Mesendoderm (in vitro differentiated cells): ENCODE measurements at regions not wholly inside any gene's neighbourhood (a gene's known extent, or its start where the extent isn't known, plus 50 kb on each side); places are given as distances from the start of the nearest gene placed in this dataset.

Source experiments
- DNase-seq: peaks from one replicate; pipeline ENCODE4 v3.0.0; 2013
- H2AK5ac ChIP-seq: 2 replicates; pipeline ENCODE4 v1.6.1; 2013; ENCODE audit warnings: low read length, inconsistent platforms
- H2BK120ac ChIP-seq: 2 replicates; pipeline ENCODE4 v1.6.1; 2013; ENCODE audit warnings: low read depth, mild to moderate bottlenecking, low read length, moderate library complexity, mixed read lengths
- H2BK15ac ChIP-seq: replicated peaks from 2 replicates; pipeline ENCODE4 v1.6.1; 2013; ENCODE audit warnings: low read depth, mild to moderate bottlenecking, moderate library complexity
- H2BK5ac ChIP-seq: 2 replicates; pipeline ENCODE4 v1.6.1; 2013; ENCODE audit warnings: low read length, inconsistent platforms
- H3K18ac ChIP-seq: 2 replicates; pipeline ENCODE4 v1.6.1; 2013; ENCODE audit warnings: mild to moderate bottlenecking, low read length, mixed read lengths
- H3K23ac ChIP-seq: one replicate; pipeline ENCODE4 v1.6.1; 2013; ENCODE audit warnings: low read length
- H3K27ac ChIP-seq: 2 replicates; pipeline ENCODE4 v1.5.1; 2013; ENCODE audit warnings: low read depth, mild to moderate bottlenecking, inconsistent platforms, low read length, moderate library complexity
- H3K27me3 ChIP-seq: 2 replicates; pipeline ENCODE4 v1.6.1; 2013; ENCODE audit warnings: low read length, control low read depth, mild to moderate bottlenecking, inconsistent platforms; ENCODE audit not compliant: insufficient read depth, poor library complexity
- H3K36me3 ChIP-seq: 2 replicates; pipeline ENCODE4 v1.6.1; 2013; ENCODE audit warnings: low read length, inconsistent platforms; ENCODE audit not compliant: control insufficient read depth, insufficient read depth
- H3K4ac ChIP-seq: one replicate; pipeline ENCODE4 v1.6.1; 2013; ENCODE audit warnings: low read depth, mild to moderate bottlenecking, low read length, moderate library complexity
- H3K4me1 ChIP-seq: 2 replicates; pipeline ENCODE4 v1.6.1; 2013; ENCODE audit warnings: low read depth, low read length, inconsistent platforms; ENCODE audit not compliant: control insufficient read depth
- H3K4me2 ChIP-seq: 2 replicates; pipeline ENCODE4 v1.6.1; 2013; ENCODE audit warnings: low read length
- H3K4me3 ChIP-seq: 2 replicates; pipeline ENCODE4 v1.5.1; 2013; ENCODE audit warnings: mild to moderate bottlenecking, low read length
- H3K56ac ChIP-seq: one replicate; pipeline ENCODE4 v1.6.1; 2013; ENCODE audit warnings: low read length
- H3K79me1 ChIP-seq: 2 replicates; pipeline ENCODE4 v1.6.1; 2013; ENCODE audit warnings: low read length, inconsistent platforms
- H3K79me2 ChIP-seq: 2 replicates; pipeline ENCODE4 v1.6.1; 2013; ENCODE audit warnings: mild to moderate bottlenecking, low read length; ENCODE audit not compliant: control insufficient read depth, insufficient read depth
- H3K9ac ChIP-seq: 2 replicates; pipeline ENCODE4 v1.6.1; 2013; ENCODE audit warnings: low read length, inconsistent platforms
- H4K5ac ChIP-seq: one replicate; pipeline ENCODE4 v1.6.1; 2013; ENCODE audit warnings: low read length
- H4K8ac ChIP-seq: one replicate; pipeline ENCODE4 v1.6.1; 2013; ENCODE audit warnings: low read depth, mild to moderate bottlenecking, control low read depth, low read length, moderate library complexity
- WGBS: extraction: QIAGEN DNeasy Blood & Tissue Kit; methylation state at CpG from one replicate; pipeline ENCODE4 v1.1.7; 2013; ENCODE audit warnings: low lambda C conversion rate, missing lambda C conversion rate; ENCODE audit not compliant: insufficient coverage; ENCODE audit errors: extremely low coverage; 5-methylcytosine and 5-hydroxymethylcytosine counted together

DNA sequence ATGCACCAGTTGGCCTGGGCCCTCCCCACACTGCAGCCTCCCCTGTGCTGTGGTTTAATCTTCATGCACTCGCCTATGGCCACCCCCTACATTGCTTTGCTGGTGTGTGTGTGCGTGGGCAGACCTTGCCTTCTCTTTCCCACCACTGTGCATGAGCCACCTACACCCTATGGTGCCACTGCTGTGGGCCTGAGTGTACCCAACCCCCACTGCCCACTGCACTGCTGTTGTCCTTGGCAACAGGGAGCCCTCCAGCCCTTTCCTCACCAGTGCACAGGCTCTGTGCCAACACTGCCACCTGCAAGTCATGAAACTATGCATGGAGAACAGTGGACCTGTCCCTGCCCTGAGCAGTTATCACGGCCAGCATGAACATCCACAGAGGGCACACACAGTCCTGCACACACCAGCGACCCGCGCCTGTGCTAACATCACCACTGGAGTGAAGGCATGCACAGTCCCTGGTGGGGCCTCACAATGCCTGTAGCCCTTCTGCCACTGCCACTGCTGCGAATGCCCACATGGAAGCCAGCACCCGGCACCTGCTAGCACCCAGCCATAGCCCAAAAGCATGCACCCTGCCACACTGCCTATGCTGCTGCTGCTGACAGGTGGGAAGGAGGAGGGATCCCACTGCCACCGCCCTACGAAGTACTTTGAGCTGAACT is 237.8 kb upstream of the ARSJ start:
- Histone ChIP-seq H2AK5ac (no peak overlapping the region), H4K8ac (no peak overlapping the region), H3K79me2 (no peaks in the 10 kb centered on the region), H3K9ac (no peak overlapping the region), H3K36me3 (no peaks in the 10 kb centered on the region), H3K18ac (no peak overlapping the region), H3K79me1 (no peaks in the 10 kb centered on the region), H2BK5ac (no peak overlapping the region), H3K23ac (no peak overlapping the region), H2BK15ac (no peak overlapping the region), H3K4me2 (no peak overlapping the region), H2BK120ac (no peak overlapping the region), H3K27ac (no peak overlapping the region), H3K4ac (no peak overlapping the region), H4K5ac (no peak overlapping the region), H3K4me3 (no peak overlapping the region), H3K56ac (no peak overlapping the region), H3K4me1 (no peaks in the 10 kb centered on the region), H3K27me3 (no peaks in the 10 kb centered on the region)
- DNase-seq = no peak
- no CpG with 5 or more reads among the region's 10 CpGs for WGBS

DNA sequence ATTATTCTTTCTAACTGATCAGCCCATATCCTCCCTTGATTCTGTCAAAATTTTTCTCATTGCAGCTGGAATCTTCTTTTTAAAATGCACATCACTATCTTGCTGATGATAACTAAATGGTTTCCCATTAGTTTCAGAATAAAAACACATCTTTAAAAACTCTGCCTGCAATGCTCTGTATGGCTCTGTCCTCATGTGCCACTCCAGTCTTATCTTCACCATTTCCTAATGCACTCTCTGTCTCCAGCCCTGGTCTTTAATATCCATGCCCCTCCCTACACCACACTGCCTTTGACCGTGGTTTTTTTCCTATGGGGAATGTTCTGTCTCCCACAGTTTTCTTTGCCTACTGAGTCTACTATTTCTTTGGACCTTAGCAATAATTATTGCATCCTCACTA is 244.1 kb upstream of the ARSJ start:
- no peaks in the 10 kb centered on the region for H3K27me3 ChIP-seq
- H3K23ac ChIP-seq = no peak overlapping the region
- H2BK15ac ChIP-seq = no peak overlapping the region
- H3K79me1 ChIP-seq = no peaks in the 10 kb centered on the region
- H3K36me3 ChIP-seq = no peaks in the 10 kb centered on the region
- no peak overlapping the region for H3K9ac ChIP-seq
- no peak overlapping the region for H4K5ac ChIP-seq
- no peak overlapping the region for H4K8ac ChIP-seq
- no peak overlapping the region for H3K18ac ChIP-seq
- no peak overlapping the region for H3K4me3 ChIP-seq
- H3K4me1 ChIP-seq = no peaks in the 10 kb centered on the region
- no peak for DNase-seq
- H3K79me2 ChIP-seq = no peaks in the 10 kb centered on the region
- no peak overlapping the region for H3K56ac ChIP-seq
- H2BK5ac ChIP-seq = no peak overlapping the region
- WGBS = no CpG with 5 or more reads among the region's 1 CpG
- H3K4ac ChIP-seq = no peak overlapping the region
- no peak overlapping the region for H2BK120ac ChIP-seq
- no peak overlapping the region for H2AK5ac ChIP-seq
- H3K27ac ChIP-seq = no peak overlapping the region
- no peak overlapping the region for H3K4me2 ChIP-seq

DNA sequence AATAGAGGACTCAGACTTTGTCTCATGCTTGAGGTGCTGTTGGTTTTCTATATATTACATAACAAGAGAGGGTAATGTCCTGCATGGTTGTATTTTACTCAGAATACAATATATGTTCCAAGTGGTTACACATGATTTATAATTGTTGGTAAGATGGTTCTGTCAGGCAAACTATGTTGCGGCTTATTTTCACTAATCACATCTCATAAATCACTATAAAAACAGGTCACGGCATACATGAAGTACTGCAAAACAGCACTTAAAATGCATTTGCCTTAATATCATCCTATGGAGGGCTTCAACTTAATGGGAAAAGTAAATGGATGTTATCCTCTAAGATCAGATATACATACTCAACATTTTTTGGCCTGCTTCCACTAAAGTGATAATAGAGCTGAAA is 246.0 kb upstream of the ARSJ start:
- H3K79me1 ChIP-seq = no peaks in the 10 kb centered on the region
- no peaks in the 10 kb centered on the region for H3K79me2 ChIP-seq
- no peaks in the 10 kb centered on the region for H3K36me3 ChIP-seq
- no peak overlapping the region for H2AK5ac ChIP-seq
- no peaks in the 10 kb centered on the region for H3K27me3 ChIP-seq
- H2BK5ac ChIP-seq = no peak overlapping the region
- no peak overlapping the region for H3K27ac ChIP-seq
- H3K9ac ChIP-seq = no peak overlapping the region
- H3K23ac ChIP-seq = no peak overlapping the region
- H4K5ac ChIP-seq = no peak overlapping the region
- DNase-seq = no peak
- H3K4me3 ChIP-seq = no peak overlapping the region
- no peak overlapping the region for H4K8ac ChIP-seq
- H3K4me2 ChIP-seq = no peak overlapping the region
- H3K18ac ChIP-seq = no peak overlapping the region
- H3K4ac ChIP-seq = no peak overlapping the region
- no peak overlapping the region for H3K56ac ChIP-seq
- no peak overlapping the region for H2BK15ac ChIP-seq
- H3K4me1 ChIP-seq = no peaks in the 10 kb centered on the region
- no CpG with 5 or more reads among the region's 2 CpGs for whole genome bisulfite sequencing
- H2BK120ac ChIP-seq = no peak overlapping the region

DNA sequence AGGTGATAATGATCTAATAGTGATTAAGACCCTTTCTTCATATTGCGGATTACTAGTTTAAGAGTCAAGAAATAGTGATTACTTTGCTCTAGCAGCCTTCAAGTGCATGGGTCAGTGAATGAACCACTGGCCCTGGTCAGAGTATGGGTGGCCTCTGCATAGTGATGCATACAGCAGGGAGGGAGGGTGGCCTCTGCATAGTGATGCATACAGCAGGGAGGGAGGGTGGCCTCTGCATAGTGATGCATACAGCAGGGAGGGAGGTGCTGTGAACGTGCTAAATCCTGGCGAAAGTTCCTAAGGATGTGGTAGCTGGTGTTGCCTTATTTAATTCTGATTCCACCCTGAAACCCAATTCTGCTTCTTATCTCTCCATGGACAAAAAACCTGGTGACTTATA is 246.7 kb upstream of the ARSJ start:
- no peak overlapping the region for H2BK5ac ChIP-seq
- no peak overlapping the region for H3K27ac ChIP-seq
- no CpG with 5 or more reads among the region's 3 CpGs for WGBS
- no peak overlapping the region for H3K4ac ChIP-seq
- no peaks in the 10 kb centered on the region for H3K36me3 ChIP-seq
- H3K27me3 ChIP-seq = no peaks in the 10 kb centered on the region
- no peak overlapping the region for H3K23ac ChIP-seq
- H3K56ac ChIP-seq = no peak overlapping the region
- H3K4me3 ChIP-seq = no peak overlapping the region
- no peak overlapping the region for H2AK5ac ChIP-seq
- no peaks in the 10 kb centered on the region for H3K79me1 ChIP-seq
- DNase-seq = no peak
- no peaks in the 10 kb centered on the region for H3K79me2 ChIP-seq
- no peak overlapping the region for H3K4me2 ChIP-seq
- no peak overlapping the region for H3K18ac ChIP-seq
- H4K5ac ChIP-seq = no peak overlapping the region
- H2BK120ac ChIP-seq = no peak overlapping the region
- no peaks in the 10 kb centered on the region for H3K4me1 ChIP-seq
- H4K8ac ChIP-seq = no peak overlapping the region
- no peak overlapping the region for H3K9ac ChIP-seq
- no peak overlapping the region for H2BK15ac ChIP-seq

DNA sequence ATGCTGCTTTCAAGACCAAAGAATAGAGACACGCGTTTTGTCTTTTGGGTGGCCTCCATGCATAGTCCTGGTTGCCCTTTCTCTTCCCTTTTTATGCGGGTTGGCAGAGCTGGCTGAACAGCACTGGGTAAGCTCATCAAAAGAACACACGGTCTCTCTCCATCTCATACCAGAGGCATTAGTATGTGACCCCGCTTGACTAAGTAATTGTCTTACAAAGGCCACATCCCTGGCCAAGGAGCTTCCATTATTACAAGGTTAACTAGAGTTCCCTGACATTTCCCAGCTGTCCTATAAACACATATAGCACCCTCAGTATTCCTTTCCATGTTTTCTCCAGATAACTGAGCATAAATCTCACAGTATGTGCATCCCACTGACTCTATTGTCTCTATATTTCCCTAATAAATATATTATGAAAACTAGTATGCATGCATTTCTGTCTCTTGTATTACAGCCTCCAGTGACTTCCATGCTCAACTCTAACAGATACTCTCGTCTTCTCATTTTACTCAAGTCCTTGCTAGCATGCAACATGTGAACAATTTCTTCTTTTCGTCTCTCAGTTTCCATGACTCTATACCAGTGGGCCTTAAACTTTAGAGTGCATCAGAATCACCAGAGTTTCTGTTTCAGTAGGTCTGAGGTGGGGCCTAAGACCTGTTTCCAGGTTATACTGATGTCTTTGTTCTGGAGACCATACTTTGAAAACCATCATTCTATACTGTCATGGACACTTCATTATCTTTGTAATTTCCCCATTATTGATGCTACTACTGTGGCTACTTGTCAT is 247.7 kb upstream of the ARSJ start:
- Histone ChIP-seq H4K8ac (no peak overlapping the region), H4K5ac (no peak overlapping the region), H3K9ac (no peak overlapping the region), H3K18ac (no peak overlapping the region), H3K79me2 (no peaks in the 10 kb centered on the region), H2BK15ac (no peak overlapping the region), H3K4me3 (no peak overlapping the region), H3K4me1 (no peaks in the 10 kb centered on the region), H2AK5ac (no peak overlapping the region), H3K56ac (no peak overlapping the region), H3K27ac (no peak overlapping the region), H3K79me1 (no peaks in the 10 kb centered on the region), H2BK5ac (no peak overlapping the region), H2BK120ac (no peak overlapping the region), H3K36me3 (no peaks in the 10 kb centered on the region), H3K23ac (no peak overlapping the region), H3K27me3 (no peaks in the 10 kb centered on the region), H3K4me2 (no peak overlapping the region), H3K4ac (no peak overlapping the region)
- no CpG with 5 or more reads among the region's 7 CpGs for WGBS
- DNase-seq = no peak
